Astrocyte of the spinal cord (primary cell): ENCODE measurements at regions not wholly inside any gene's neighbourhood (a gene's known extent, or its start where the extent isn't known, plus 50 kb on each side); places are given as distances from the start of the nearest gene placed in this dataset.

Experiments used
- DNase-seq: peaks from one replicate; pipeline ENCODE4 v3.0.0; 2011; ENCODE audit warnings: low read depth, low spot score
- H3K4me3 ChIP-seq: 2 replicates; pipeline ENCODE4 v1.5.1; 2011; ENCODE audit warnings: low read depth, mild to moderate bottlenecking, low read length, moderate library complexity
- in situ Hi-C: cut with HindIII; loops from 2 replicates; pipeline ENCODE4 v1.10.0; 2017; ENCODE audit warnings: low sequenced_read_pairs
- TF ChIP-seq, protein P1 (sequence below): IDR thresholded peaks from 2 replicates; pipeline ENCODE4 v1.5.1; 2012; ENCODE audit warnings: low read depth, mild to moderate bottlenecking, low read length, inconsistent platforms

DNA sequence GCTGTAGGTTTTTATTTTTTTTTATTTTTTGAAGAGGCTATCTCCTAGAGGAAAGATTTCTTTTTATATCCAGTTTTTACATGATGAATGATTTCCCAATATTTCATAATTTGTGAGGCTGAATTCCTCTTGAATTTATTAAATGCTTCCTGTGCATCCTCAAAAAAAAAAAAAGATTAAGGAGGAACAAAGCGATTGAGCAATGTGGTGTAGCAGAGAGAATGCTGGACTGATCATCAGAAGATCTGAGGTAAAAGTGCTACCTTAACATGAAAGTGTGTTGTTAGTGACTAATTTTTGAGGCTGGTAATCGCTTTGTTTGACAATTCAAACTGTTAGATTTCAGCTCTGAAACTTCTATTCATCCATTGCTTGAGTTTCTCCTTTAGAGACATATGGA is 125.1 kb downstream of the ESM1 start:
- H3K4me3 ChIP-seq, result no peak overlapping the region
- in situ Hi-C loops, result no loop called here
- TF ChIP-seq, protein P1, sequence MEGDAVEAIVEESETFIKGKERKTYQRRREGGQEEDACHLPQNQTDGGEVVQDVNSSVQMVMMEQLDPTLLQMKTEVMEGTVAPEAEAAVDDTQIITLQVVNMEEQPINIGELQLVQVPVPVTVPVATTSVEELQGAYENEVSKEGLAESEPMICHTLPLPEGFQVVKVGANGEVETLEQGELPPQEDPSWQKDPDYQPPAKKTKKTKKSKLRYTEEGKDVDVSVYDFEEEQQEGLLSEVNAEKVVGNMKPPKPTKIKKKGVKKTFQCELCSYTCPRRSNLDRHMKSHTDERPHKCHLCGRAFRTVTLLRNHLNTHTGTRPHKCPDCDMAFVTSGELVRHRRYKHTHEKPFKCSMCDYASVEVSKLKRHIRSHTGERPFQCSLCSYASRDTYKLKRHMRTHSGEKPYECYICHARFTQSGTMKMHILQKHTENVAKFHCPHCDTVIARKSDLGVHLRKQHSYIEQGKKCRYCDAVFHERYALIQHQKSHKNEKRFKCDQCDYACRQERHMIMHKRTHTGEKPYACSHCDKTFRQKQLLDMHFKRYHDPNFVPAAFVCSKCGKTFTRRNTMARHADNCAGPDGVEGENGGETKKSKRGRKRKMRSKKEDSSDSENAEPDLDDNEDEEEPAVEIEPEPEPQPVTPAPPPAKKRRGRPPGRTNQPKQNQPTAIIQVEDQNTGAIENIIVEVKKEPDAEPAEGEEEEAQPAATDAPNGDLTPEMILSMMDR, result no peak
- no peak for DNase-seq

DNA sequence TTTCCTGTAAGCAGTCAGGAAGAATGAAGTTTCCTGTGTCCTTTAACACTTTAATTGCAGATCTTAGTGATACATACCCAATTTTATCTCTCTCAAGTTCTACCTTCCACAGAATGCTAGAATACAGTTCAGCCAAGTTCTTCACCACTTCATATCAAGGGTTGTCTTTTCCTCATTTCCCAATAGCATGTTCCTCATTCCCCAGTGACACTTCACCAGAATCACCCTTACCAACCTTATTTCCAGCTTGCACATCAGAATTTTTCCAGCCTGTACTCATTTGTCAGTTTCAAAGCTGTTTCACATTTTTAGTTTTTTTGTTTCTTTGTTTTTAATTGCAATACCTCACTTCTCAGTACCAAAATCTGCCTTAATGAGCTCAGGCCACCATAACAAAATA is 126.1 kb downstream of the ESM1 start:
- in situ Hi-C loops, result no loop called here
- TF ChIP-seq, protein P1, result no peak
- no peak for DNase-seq
- H3K4me3 ChIP-seq, result no peak overlapping the region

DNA sequence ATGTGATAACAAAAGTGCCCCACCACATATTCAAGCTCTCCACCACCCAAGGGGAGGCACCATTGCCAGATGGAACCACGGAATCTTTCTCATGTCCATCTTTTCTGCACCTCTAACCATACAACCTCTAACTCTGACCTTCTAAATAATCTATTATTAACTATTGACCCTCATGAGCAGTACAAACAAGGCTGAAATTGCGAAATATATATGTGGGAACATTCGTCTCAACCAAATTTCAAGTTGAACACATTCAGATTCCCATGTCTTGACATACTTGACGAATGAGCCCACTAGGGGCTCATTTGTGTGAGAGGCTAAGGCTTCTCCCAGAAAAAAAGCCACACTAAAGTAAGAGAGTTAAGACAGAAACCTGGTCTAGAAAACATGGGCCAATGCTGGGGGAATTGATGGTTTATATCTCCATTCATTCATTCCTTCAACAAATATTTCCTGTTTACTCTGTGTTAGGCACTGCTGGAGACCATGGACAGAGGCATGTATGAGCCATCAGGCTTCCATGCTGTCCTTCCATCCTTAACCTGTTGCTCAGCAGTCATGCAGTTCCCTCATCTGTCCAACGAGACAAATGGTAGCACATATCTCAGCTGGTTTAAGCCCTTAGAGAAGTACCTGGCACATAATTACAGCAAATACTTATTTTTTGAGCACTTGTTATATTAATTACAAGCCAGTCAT is 130.4 kb downstream of the ESM1 start:
- DNase-seq, result no peak
- TF ChIP-seq, protein P1, result no peak
- in situ Hi-C loops, result no loop called here
- H3K4me3 ChIP-seq, result no peak overlapping the region

DNA sequence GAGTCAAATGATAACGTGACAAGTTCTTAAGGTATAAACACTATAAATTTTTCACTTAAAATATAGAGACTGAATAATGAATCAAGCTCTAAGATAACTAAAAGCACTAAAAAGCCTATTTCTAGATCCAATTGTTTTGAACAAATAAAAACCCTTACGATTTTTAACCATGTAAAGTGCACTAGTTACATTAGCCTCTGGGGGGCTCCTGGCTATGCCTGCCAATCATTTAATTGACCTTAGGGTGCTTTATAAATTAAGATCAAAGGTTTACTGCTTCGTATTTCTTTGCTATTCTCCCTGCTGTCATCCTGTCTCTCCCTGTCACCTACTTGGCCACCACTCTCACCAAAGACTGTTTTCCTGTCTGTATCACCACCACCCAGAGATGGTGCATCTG is 133.4 kb downstream of the ESM1 start:
- no peak for DNase-seq
- TF ChIP-seq, protein P1, result no peak
- no peak overlapping the region for H3K4me3 ChIP-seq
- in situ Hi-C loops, result no loop called here

DNA sequence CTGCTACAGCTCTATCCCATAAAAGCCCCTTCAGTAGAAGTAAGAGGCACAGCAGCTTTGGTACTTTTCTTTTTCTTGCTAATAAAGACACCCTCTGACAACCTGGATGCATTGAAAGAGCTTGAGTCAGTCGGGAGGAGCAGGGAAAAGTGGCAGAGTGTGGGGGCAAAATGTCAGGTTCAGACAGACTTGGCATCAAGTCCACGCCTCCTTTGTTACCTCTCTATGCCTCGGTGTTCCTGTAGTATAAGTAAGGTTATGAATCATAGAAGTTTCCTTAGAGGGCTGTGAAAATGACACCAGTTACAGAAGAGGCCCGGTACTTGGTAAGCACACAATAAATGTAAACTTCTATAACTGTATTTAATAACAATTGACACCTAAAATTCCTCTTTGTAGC is 133.9 kb downstream of the ESM1 start:
- no peak overlapping the region for H3K4me3 ChIP-seq
- TF ChIP-seq, protein P1, result no peak
- no peak for DNase-seq
- in situ Hi-C loops, result no loop called here

DNA sequence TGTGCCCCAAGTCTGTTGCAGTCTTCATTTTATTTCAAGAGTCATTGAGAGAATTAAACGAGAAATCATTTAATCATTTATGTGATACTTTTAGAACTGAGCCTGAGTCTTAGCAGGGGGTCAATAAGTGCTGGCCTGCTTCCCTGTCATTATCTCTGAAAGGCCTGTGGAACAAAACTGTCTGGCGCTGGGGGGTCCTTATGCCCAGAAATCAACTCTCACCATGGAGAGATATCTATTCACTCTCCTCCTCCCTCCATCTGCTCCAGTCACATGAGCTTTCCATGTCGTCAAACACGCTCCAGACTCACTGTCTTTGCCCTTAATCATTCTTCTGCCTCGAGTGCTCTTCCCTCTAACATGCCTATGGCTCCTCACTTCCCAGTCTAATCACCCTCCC is 136.8 kb downstream of the ESM1 start:
- in situ Hi-C loops, result no loop called here
- DNase-seq, result no peak

More for the DNA sequence above, 136.8 kb downstream of the ESM1 start:
- H3K4me3 ChIP-seq, result no peak overlapping the region
- TF ChIP-seq, protein P1, result no peak
